MM.1S (cell line): ENCODE measurements at regions not wholly inside any gene's neighbourhood (a gene's known extent, or its start where the extent isn't known, plus 50 kb on each side); places are given as distances from the start of the nearest gene placed in this dataset.

Experiments
- DNase-seq: peaks from one replicate; pipeline ENCODE4 v3.0.0-alpha.2; 2015
- H2AFZ ChIP-seq: fragments of 300-600 bp; sonication (generic); 2 replicates; pipeline ENCODE4 v1.6.0; 2016; ENCODE audit warnings: antibody characterized with exemption, low read length
- H3F3A ChIP-seq: fragments of 300-600 bp; sonication (generic); 2 replicates; pipeline ENCODE4 v1.6.1; 2016; ENCODE audit warnings: mild to moderate bottlenecking, antibody characterized with exemption, low read length, moderate library complexity, mixed read lengths; ENCODE audit not compliant: insufficient read depth
- H3K27ac ChIP-seq: fragments of 300-600 bp; sonication (generic); 2 replicates; pipeline ENCODE4 v1.5.1; 2016; ENCODE audit warnings: mild to moderate bottlenecking, low read length
- H3K27me3 ChIP-seq: fragments of 300-600 bp; sonication (generic); replicated peaks from 2 replicates; pipeline ENCODE4 v1.6.0; 2016; ENCODE audit warnings: low read length; ENCODE audit not compliant: insufficient read depth
- H3K36me3 ChIP-seq: fragments of 300-600 bp; sonication (generic); replicated peaks from 2 replicates; pipeline ENCODE4 v1.6.1; 2016; ENCODE audit warnings: mild to moderate bottlenecking, low read length, mixed read lengths; ENCODE audit not compliant: insufficient read depth
- H3K4me1 ChIP-seq: fragments of 300-600 bp; sonication (generic); 2 replicates; pipeline ENCODE4 v1.6.1; 2016; ENCODE audit warnings: low read length, mixed read lengths
- H3K4me2 ChIP-seq: fragments of 300-600 bp; sonication (generic); 2 replicates; pipeline ENCODE4 v1.6.0; 2016; ENCODE audit warnings: low read depth, low read length
- H3K4me3 ChIP-seq: fragments of 300-600 bp; sonication (generic); 2 replicates; pipeline ENCODE4 v1.5.1; 2016; ENCODE audit warnings: low read length, mixed read lengths
- H3K79me2 ChIP-seq: fragments of 300-600 bp; sonication (generic); 2 replicates; pipeline ENCODE4 v1.6.1; 2016; ENCODE audit warnings: mixed run types, low read length, mixed read lengths
- H3K9ac ChIP-seq: fragments of 300-600 bp; sonication (generic); 2 replicates; pipeline ENCODE4 v1.6.1; 2016; ENCODE audit warnings: low read length, mixed read lengths
- H3K9me2 ChIP-seq: fragments of 300-600 bp; sonication (generic); replicated peaks from 2 replicates; pipeline ENCODE4 v1.6.1; 2016; ENCODE audit warnings: mild to moderate bottlenecking, low read length, mixed read lengths; ENCODE audit not compliant: insufficient read depth
- H3K9me3 ChIP-seq: fragments of 300-600 bp; sonication (generic); replicated peaks from 2 replicates; pipeline ENCODE4 v1.6.1; 2016; ENCODE audit warnings: mild to moderate bottlenecking, low read length, mixed read lengths; ENCODE audit not compliant: insufficient read depth
- H4K20me1 ChIP-seq: fragments of 300-600 bp; sonication (generic); 2 replicates; pipeline ENCODE4 v1.6.1; 2016; ENCODE audit warnings: mild to moderate bottlenecking, low read length, moderate library complexity, mixed read lengths; ENCODE audit not compliant: insufficient read depth
- CTCF ChIP-seq: fragments of 300-600 bp; sonication (generic); IDR thresholded peaks from 2 replicates; pipeline ENCODE4 v1.5.1; 2016; ENCODE audit warnings: antibody characterized with exemption, low read length, mixed read lengths
- EZH2 ChIP-seq: fragments of 300-600 bp; sonication (generic); optimal IDR thresholded peaks from 2 replicates; pipeline ENCODE3; 2017; ENCODE audit warnings: low read depth, mild to moderate bottlenecking, antibody characterized with exemption, low read length, mixed read lengths
- EZH2phosphoT487 ChIP-seq: fragments of 300-600 bp; sonication (generic); IDR thresholded peaks from 2 replicates; pipeline ENCODE4 v1.6.1; 2018; ENCODE audit warnings: antibody characterized with exemption, low read length

- Histone ChIP-seq H3K79me2 (no peaks in the 10 kb centered on the region), H3K9me2 (no peaks in the 10 kb centered on the region), H3K9me3 (no peaks in the 10 kb centered on the region), H3K9ac (no peak overlapping the region), H3K27me3 (no peaks in the 10 kb centered on the region), H4K20me1 (no peaks in the 10 kb centered on the region), H3K4me1 (no peaks in the 10 kb centered on the region), H3K4me2 (no peak overlapping the region), H3K27ac (no peak overlapping the region), H3F3A (no peaks in the 10 kb centered on the region), H3K4me3 (no peak overlapping the region), H3K36me3 (no peaks in the 10 kb centered on the region), H2AFZ (no peak overlapping the region)
- no peak for TF ChIP-seq EZH2
- TF ChIP-seq EZH2phosphoT487: no peak
- TF ChIP-seq CTCF: no peak
- DNase-seq: no peak
Observed at GRCh38 chr10:42972946-42973345, 103.9 kb upstream of the RET start.

- H2AFZ ChIP-seq: no peak overlapping the region
- H3K27me3 ChIP-seq: no peaks in the 10 kb centered on the region
- H3K79me2 ChIP-seq: no peaks in the 10 kb centered on the region
- H3K9me3 ChIP-seq: no peaks in the 10 kb centered on the region
- H3K9me2 ChIP-seq: no peaks in the 10 kb centered on the region
- no peaks in the 10 kb centered on the region for H3F3A ChIP-seq
- no peak for TF ChIP-seq CTCF
- no peak for TF ChIP-seq EZH2phosphoT487
- TF ChIP-seq EZH2: no peak
- no peaks in the 10 kb centered on the region for H3K36me3 ChIP-seq
- H3K4me1 ChIP-seq: no peaks in the 10 kb centered on the region
- DNase-seq: no peak
- no peaks in the 10 kb centered on the region for H4K20me1 ChIP-seq
- H3K9ac ChIP-seq: no peak overlapping the region
- H3K4me2 ChIP-seq: no peak overlapping the region
- H3K27ac ChIP-seq: no peak overlapping the region
- no peak overlapping the region for H3K4me3 ChIP-seq
Observed at GRCh38 chr10:42973411-42973810, 103.5 kb upstream of the RET start.

GRCh38 chr10:42973870-42974692, 102.8 kb upstream of the RET start:
- H3K4me1 ChIP-seq: no peaks in the 10 kb centered on the region
- TF ChIP-seq EZH2 (no peak), EZH2phosphoT487 (no peak), CTCF (no peak)

More at GRCh38 chr10:42973870-42974692, 102.8 kb upstream of the RET start:
- Histone ChIP-seq H3K4me3 (no peak overlapping the region), H3K27ac (no peak overlapping the region), H3K9me3 (no peaks in the 10 kb centered on the region), H3K9me2 (no peaks in the 10 kb centered on the region), H3K4me2 (no peak overlapping the region), H3K9ac (no peak overlapping the region), H3K27me3 (no peaks in the 10 kb centered on the region), H3K36me3 (no peaks in the 10 kb centered on the region), H2AFZ (no peak overlapping the region), H3F3A (no peaks in the 10 kb centered on the region), H4K20me1 (no peaks in the 10 kb centered on the region), H3K79me2 (no peaks in the 10 kb centered on the region)
- DNase-seq: no peak
